ENCODE measurements at regions not wholly inside any gene's neighbourhood (a gene's known extent, or its start where the extent isn't known, plus 50 kb on each side); places are given as distances from the start of the nearest gene placed in this dataset.

- Histone ChIP-seq H3K27ac (ENCODE audit: low read depth in 1 of 2, low read length in 1 of 2) (no peak overlapping the region), H3K9me3 (ENCODE audit: control insufficient read depth in 4 of 4, insufficient read depth in 3 of 4, low read length in 3 of 4) (no peaks in the 10 kb centered on the region), H3K4me1 (ENCODE audit: control insufficient read depth in 5 of 5, insufficient read depth in 5 of 5, low read length in 5 of 5) (no peaks in the 10 kb centered on the region), H3K4me3 (no peak overlapping the region), H3K9ac (ENCODE audit: insufficient read depth in 1 of 2, low read length in 2 of 2) (no peak overlapping the region), H3K27me3 (ENCODE audit: control insufficient read depth in 3 of 3, insufficient read depth in 3 of 3, low read length in 2 of 3) (no peaks in the 10 kb centered on the region), H3K36me3 (ENCODE audit: control insufficient read depth in 4 of 4, insufficient read depth in 4 of 4, low read length in 4 of 4) (no peaks in the 10 kb centered on the region)
- TF ChIP-seq CTCF (IDR thresholded peaks at IDR 0.05; ENCODE audit: control extremely low read depth, extremely low read depth), result no peak
- DNase-seq, result no peak
- no peak for ATAC-seq (ENCODE audit: insufficient read depth, low FRiP score)
Observed at GRCh38 chr9:8251566-8251965, 452.0 kb upstream of the DMAC1 start.

GRCh38 chr9:8244505-8245092, 445.0 kb upstream of the DMAC1 start:
- TF ChIP-seq CTCF (IDR thresholded peaks at IDR 0.05; ENCODE audit: control extremely low read depth, extremely low read depth), result no peak
- H3K36me3 ChIP-seq (ENCODE audit: control insufficient read depth in 4 of 4, insufficient read depth in 4 of 4, low read length in 4 of 4), result no peaks in the 10 kb centered on the region
- 87% methylated on average over 8 of the region's 8 CpGs for WGBS, 2 donors
- no peak overlapping the region for H3K4me3 ChIP-seq
- H3K9ac ChIP-seq (ENCODE audit: insufficient read depth in 1 of 2, low read length in 2 of 2), result no peak overlapping the region
- no peaks in the 10 kb centered on the region for H3K27me3 ChIP-seq (ENCODE audit: control insufficient read depth in 3 of 3, insufficient read depth in 3 of 3, low read length in 2 of 3)
- H3K27ac ChIP-seq (ENCODE audit: low read depth in 1 of 2, low read length in 1 of 2), result no peak overlapping the region
- H3K9me3 ChIP-seq (ENCODE audit: control insufficient read depth in 4 of 4, insufficient read depth in 3 of 4, low read length in 3 of 4), result no peaks in the 10 kb centered on the region
- no peaks in the 10 kb centered on the region for H3K4me1 ChIP-seq (ENCODE audit: control insufficient read depth in 5 of 5, insufficient read depth in 5 of 5, low read length in 5 of 5)
- ATAC-seq (ENCODE audit: insufficient read depth, low FRiP score) (no peak), DNase-seq (no peak)

GRCh38 chr9:8241201-8241600, 441.6 kb upstream of the DMAC1 start:
- no peak for DNase-seq
- WGBS, 2 donors, result 63 to 73% methylated on average over 5 of the region's 5 CpGs
- H3K36me3 ChIP-seq (ENCODE audit: control insufficient read depth in 4 of 4, insufficient read depth in 4 of 4, low read length in 4 of 4), result no peaks in the 10 kb centered on the region
- H3K4me1 ChIP-seq (ENCODE audit: control insufficient read depth in 5 of 5, insufficient read depth in 5 of 5, low read length in 5 of 5), result peaks cover 0 to 5% (median 0%) of the 10 kb centered on the region in 5 donors
- TF ChIP-seq CTCF (IDR thresholded peaks at IDR 0.05; ENCODE audit: control extremely low read depth, extremely low read depth), result no peak
- no peak overlapping the region for H3K27ac ChIP-seq (ENCODE audit: low read depth in 1 of 2, low read length in 1 of 2)
- H3K27me3 ChIP-seq (ENCODE audit: control insufficient read depth in 3 of 3, insufficient read depth in 3 of 3, low read length in 2 of 3), result no peaks in the 10 kb centered on the region
- no peak overlapping the region for H3K4me3 ChIP-seq
- H3K9ac ChIP-seq (ENCODE audit: insufficient read depth in 1 of 2, low read length in 2 of 2), result no peak overlapping the region
- no peaks in the 10 kb centered on the region for H3K9me3 ChIP-seq (ENCODE audit: control insufficient read depth in 4 of 4, insufficient read depth in 3 of 4, low read length in 3 of 4)
- no peak for ATAC-seq (ENCODE audit: insufficient read depth, low FRiP score)

- TF ChIP-seq CTCF (IDR thresholded peaks at IDR 0.05; ENCODE audit: control extremely low read depth, extremely low read depth), result no peak
- H3K36me3 ChIP-seq (ENCODE audit: control insufficient read depth in 4 of 4, insufficient read depth in 4 of 4, low read length in 4 of 4), result no peaks in the 10 kb centered on the region
- ATAC-seq (ENCODE audit: insufficient read depth, low FRiP score) (no peak), DNase-seq (peak in 2 of 3 donors; percentile 50 to 62)
- H3K27ac ChIP-seq (ENCODE audit: low read depth in 1 of 2, low read length in 1 of 2), result no peak overlapping the region
- no peak overlapping the region for H3K9ac ChIP-seq (ENCODE audit: insufficient read depth in 1 of 2, low read length in 2 of 2)
- H3K9me3 ChIP-seq (ENCODE audit: control insufficient read depth in 4 of 4, insufficient read depth in 3 of 4, low read length in 3 of 4), result no peaks in the 10 kb centered on the region
- no peak overlapping the region for H3K4me3 ChIP-seq
- H3K27me3 ChIP-seq (ENCODE audit: control insufficient read depth in 3 of 3, insufficient read depth in 3 of 3, low read length in 2 of 3), result no peaks in the 10 kb centered on the region
- WGBS, 2 donors, result 87 to 89% methylated on average over 2 of the region's 2 CpGs
- peaks cover 0 to 5% (median 0%) of the 10 kb centered on the region in 5 donors for H3K4me1 ChIP-seq (ENCODE audit: control insufficient read depth in 5 of 5, insufficient read depth in 5 of 5, low read length in 5 of 5)
Observed at GRCh38 chr9:8237096-8237495, 437.5 kb upstream of the DMAC1 start.

All from lung (tissue), 11 donors.